GM12872 (cell line): ENCODE measurements at regions not wholly inside any gene's neighbourhood (a gene's known extent, or its start where the extent isn't known, plus 50 kb on each side); places are given as distances from the start of the nearest gene placed in this dataset.

Experiments
- CTCF ChIP-seq: IDR thresholded peaks from 3 replicates; pipeline ENCODE4 v1.5.1; 2011; ENCODE audit warnings: low read depth, mild to moderate bottlenecking, low read length, moderate library complexity; ENCODE audit not compliant: insufficient read depth

- TF ChIP-seq CTCF = no peak
Measured at GRCh38 chr20:19807946-19808330, 49.9 kb downstream of the RIN2 start.

GRCh38 chr20:19808498-19808897 lies 50.4 kb downstream of the RIN2 start:
- TF ChIP-seq CTCF = no peak

- TF ChIP-seq CTCF = no peak
Measured at GRCh38 chr20:19809505-19809904, 51.4 kb downstream of the RIN2 start.

DNA sequence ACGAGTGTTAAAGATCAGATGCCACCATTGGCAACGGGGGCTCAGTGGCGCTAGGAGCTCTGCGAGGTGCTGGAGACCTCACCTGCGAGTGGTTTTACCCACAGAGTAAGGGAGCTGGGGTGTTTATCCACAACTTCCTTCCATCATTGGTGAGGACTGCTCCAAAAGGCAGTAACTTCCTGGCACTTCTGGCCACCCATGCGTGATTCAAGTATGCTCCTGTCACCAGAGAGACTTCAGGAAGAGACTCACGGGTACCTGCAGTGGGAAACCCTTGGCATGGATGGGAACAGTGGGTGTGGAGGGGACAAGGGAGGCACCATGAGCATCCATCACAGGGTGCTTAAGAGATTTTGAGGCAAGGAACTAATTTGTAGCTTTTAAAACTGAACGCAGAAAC lies 53.2 kb downstream of the RIN2 start:
- no peak for TF ChIP-seq CTCF

GRCh38 chr20:19812056-19812455 lies 54.0 kb downstream of the RIN2 start:
- no peak for TF ChIP-seq CTCF

DNA sequence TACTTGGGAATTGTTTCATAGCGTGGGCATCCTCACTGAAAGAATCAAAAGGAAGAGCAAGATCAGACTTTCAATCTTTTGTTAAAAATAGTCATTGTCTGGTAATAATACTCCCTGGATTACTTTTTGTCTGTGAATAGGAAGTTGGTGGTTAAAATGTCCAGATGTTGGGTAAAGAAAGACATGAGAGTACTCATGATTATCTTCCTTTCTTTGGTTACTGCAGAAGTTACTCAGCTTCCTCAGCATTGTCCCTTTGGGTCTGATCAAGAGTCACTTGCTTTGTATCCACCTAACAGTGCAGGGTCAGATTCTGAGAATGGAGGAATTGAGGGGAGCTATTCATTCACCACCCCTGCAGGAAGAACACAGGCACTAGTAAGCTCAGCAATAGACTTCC lies 54.6 kb downstream of the RIN2 start:
- no peak for TF ChIP-seq CTCF

- TF ChIP-seq CTCF = no peak
Measured at GRCh38 chr20:19813846-19814640, 56.0 kb downstream of the RIN2 start.
